ENCODE measurements at regions not wholly inside any gene's neighbourhood (a gene's known extent, or its start where the extent isn't known, plus 50 kb on each side); places are given as distances from the start of the nearest gene placed in this dataset.

- ATAC-seq = no peak
Observed at GRCh38 chr7:115763347-115763746, 267.2 kb downstream of the TFEC start.

GRCh38 chr7:115758025-115758424, 272.5 kb downstream of the TFEC start:
- Histone ChIP-seq H3K27ac (no peak overlapping the region), H3K9me3 (no peaks in the 10 kb centered on the region), H3K27me3 (no peaks in the 10 kb centered on the region), H3K4me3 (no peak overlapping the region), H3K36me3 (no peaks in the 10 kb centered on the region), H3K4me1 (no peaks in the 10 kb centered on the region)
- DNase-seq (no peak), ATAC-seq (no peak)
- TF ChIP-seq POLR2A (IDR thresholded peaks at IDR 0.05) = no peak
- TF ChIP-seq CTCF (IDR thresholded peaks at IDR 0.05) = no peak
- WGBS (ENCODE audit: insufficient coverage, low coverage, low lambda C conversion rate, missing lambda C conversion rate) = 66% methylated on average over 3 of the region's 3 CpGs
- intact Hi-C loops (cut with DNase I) = no loop called here

More at GRCh38 chr7:115763347-115763746, 267.2 kb downstream of the TFEC start:
- Histone ChIP-seq H3K27ac (no peak overlapping the region), H3K27me3 (no peaks in the 10 kb centered on the region), H3K9me3 (no peaks in the 10 kb centered on the region), H3K4me1 (no peaks in the 10 kb centered on the region), H3K36me3 (no peaks in the 10 kb centered on the region), H3K4me3 (no peak overlapping the region)
- TF ChIP-seq CTCF (IDR thresholded peaks at IDR 0.05) (no peak), POLR2A (IDR thresholded peaks at IDR 0.05) (no peak)
- WGBS (ENCODE audit: insufficient coverage, low coverage, low lambda C conversion rate, missing lambda C conversion rate) = 58% methylated on average over 7 of the region's 8 CpGs
- DNase-seq = peak in 1 of 3 donors; percentile 31
- intact Hi-C loops (cut with DNase I) = no loop called here

GRCh38 chr7:115754226-115754625, 276.3 kb downstream of the TFEC start:
- no peaks in the 10 kb centered on the region for H3K9me3 ChIP-seq
- no peak overlapping the region for H3K4me3 ChIP-seq
- no peaks in the 10 kb centered on the region for H3K27me3 ChIP-seq
- H3K27ac ChIP-seq = no peak overlapping the region
- intact Hi-C loops (cut with DNase I) = no loop called here
- ATAC-seq (no peak), DNase-seq (no peak)
- H3K4me1 ChIP-seq = no peaks in the 10 kb centered on the region
- H3K36me3 ChIP-seq = no peaks in the 10 kb centered on the region
- no peak for TF ChIP-seq POLR2A (IDR thresholded peaks at IDR 0.05)
- no peak for TF ChIP-seq CTCF (IDR thresholded peaks at IDR 0.05)
- WGBS (ENCODE audit: insufficient coverage, low coverage, low lambda C conversion rate, missing lambda C conversion rate) = 62% methylated on average over 2 of the region's 2 CpGs

- 72% methylated on average over 6 of the region's 6 CpGs for WGBS (ENCODE audit: insufficient coverage, low coverage, low lambda C conversion rate, missing lambda C conversion rate)
- ATAC-seq (no peak), DNase-seq (no peak)
- Histone ChIP-seq H3K27ac (no peak overlapping the region), H3K4me1 (peaks cover 0 to 4% (median 0%) of the 10 kb centered on the region in 4 donors), H3K4me3 (no peak overlapping the region), H3K36me3 (no peaks in the 10 kb centered on the region), H3K27me3 (no peaks in the 10 kb centered on the region), H3K9me3 (no peaks in the 10 kb centered on the region)
- intact Hi-C loops (cut with DNase I) = no loop called here
- no peak for TF ChIP-seq POLR2A (IDR thresholded peaks at IDR 0.05)
Observed at GRCh38 chr7:115749924-115750323, 280.6 kb downstream of the TFEC start.

GRCh38 chr7:115748123-115748738, 282.3 kb downstream of the TFEC start:
- Histone ChIP-seq H3K27ac (no peak overlapping the region), H3K9me3 (no peaks in the 10 kb centered on the region), H3K36me3 (no peaks in the 10 kb centered on the region), H3K4me3 (no peak overlapping the region), H3K27me3 (no peaks in the 10 kb centered on the region), H3K4me1 (peaks cover 0 to 5% (median 0%) of the 10 kb centered on the region in 4 donors)
- ATAC-seq (peak in 2 of 4 donors; percentile 47 to 55), DNase-seq (no peak)
- 31% methylated on average over 5 of the region's 5 CpGs for WGBS (ENCODE audit: insufficient coverage, low coverage, low lambda C conversion rate, missing lambda C conversion rate)
- intact Hi-C loops (cut with DNase I) = no loop called here
- peak in 3 of 4 donors; percentile 28 to 36 (median 34) for TF ChIP-seq CTCF (IDR thresholded peaks at IDR 0.05)
- no peak for TF ChIP-seq POLR2A (IDR thresholded peaks at IDR 0.05)

Measured in right lobe of liver (tissue), 6 donors.